SU-DHL-6 (cell line): ENCODE measurements at regions not wholly inside any gene's neighbourhood (a gene's known extent, or its start where the extent isn't known, plus 50 kb on each side); places are given as distances from the start of the nearest gene placed in this dataset.

Experiments used
- EZH2phosphoT487 ChIP-seq: fragments of 200-600 bp; sonication (generic), shearing (Covaris generic); conservative IDR thresholded peaks from 2 replicates; pipeline ENCODE4 v1.6.1; 2018; ENCODE audit warnings: mild to moderate bottlenecking, antibody characterized with exemption, low read length, moderate library complexity, mixed read lengths
- TF ChIP-seq, protein P1 (sequence below): fragments of 200-600 bp; sonication (generic); IDR thresholded peaks from one replicate; pipeline ENCODE4 v1.5.1; 2017; ENCODE audit warnings: antibody characterized with exemption, mild to moderate bottlenecking, low read length, moderate library complexity; ENCODE audit not compliant: insufficient read depth, poor library complexity, severe bottlenecking

DNA sequence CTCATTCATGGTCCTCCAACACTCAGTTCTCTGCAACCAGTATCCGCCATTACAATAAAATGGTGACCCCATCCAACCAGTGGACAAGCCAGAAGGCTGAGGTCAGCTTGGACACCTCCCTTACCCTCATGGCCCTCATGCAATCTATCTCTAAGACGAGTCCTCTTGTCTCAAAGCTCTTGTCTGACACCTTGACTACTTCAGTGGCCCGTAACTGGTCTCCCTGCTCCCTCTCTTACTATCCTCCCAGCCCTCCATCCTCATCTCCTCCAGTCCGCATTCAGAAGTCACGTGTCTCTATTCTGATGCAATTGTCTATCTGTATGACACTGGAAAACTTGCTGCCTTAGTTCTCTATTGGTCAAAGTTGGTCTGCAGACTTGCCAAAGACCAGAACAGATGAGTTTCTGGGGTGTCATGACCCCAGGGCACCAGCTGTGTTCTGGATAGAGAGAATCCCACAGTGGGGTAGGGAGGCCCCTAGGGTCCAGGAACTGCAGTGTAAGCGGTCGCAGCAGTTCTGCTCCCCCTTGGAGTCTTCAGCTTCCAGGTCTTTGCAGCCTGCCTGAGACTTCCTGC is 59.6 kb upstream of the RNF24 start:
- TF ChIP-seq, protein P1, sequence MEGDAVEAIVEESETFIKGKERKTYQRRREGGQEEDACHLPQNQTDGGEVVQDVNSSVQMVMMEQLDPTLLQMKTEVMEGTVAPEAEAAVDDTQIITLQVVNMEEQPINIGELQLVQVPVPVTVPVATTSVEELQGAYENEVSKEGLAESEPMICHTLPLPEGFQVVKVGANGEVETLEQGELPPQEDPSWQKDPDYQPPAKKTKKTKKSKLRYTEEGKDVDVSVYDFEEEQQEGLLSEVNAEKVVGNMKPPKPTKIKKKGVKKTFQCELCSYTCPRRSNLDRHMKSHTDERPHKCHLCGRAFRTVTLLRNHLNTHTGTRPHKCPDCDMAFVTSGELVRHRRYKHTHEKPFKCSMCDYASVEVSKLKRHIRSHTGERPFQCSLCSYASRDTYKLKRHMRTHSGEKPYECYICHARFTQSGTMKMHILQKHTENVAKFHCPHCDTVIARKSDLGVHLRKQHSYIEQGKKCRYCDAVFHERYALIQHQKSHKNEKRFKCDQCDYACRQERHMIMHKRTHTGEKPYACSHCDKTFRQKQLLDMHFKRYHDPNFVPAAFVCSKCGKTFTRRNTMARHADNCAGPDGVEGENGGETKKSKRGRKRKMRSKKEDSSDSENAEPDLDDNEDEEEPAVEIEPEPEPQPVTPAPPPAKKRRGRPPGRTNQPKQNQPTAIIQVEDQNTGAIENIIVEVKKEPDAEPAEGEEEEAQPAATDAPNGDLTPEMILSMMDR = no peak
- no peak for TF ChIP-seq EZH2phosphoT487
